ENCODE measurements at regions not wholly inside any gene's neighbourhood (a gene's known extent, or its start where the extent isn't known, plus 50 kb on each side); places are given as distances from the start of the nearest gene placed in this dataset.

- POLR2A ChIA-PET = no interaction called here
- Histone ChIP-seq H3K27me3 (ENCODE audit: control insufficient read depth, insufficient read depth, low read length) (no peaks in the 10 kb centered on the region), H3K4me3 (ENCODE audit: low read depth, low read length) (no peak overlapping the region), H3K36me3 (ENCODE audit: control insufficient read depth, insufficient read depth, low read length) (no peaks in the 10 kb centered on the region)
- TF ChIP-seq CTCF (IDR thresholded peaks at IDR 0.05; ENCODE audit: insufficient read depth, low read depth, low read length) = no peak
- CTCF ChIA-PET = interaction anchor here (0.8 kb wide), 1 partner anchor 28 kb away, joined by 3 read pairs; no protein-coding TSS in a partner anchor
- DNase-seq (ENCODE audit: low read depth) = no peak
Measured at GRCh38 chr1:67897270-67897949, 64.1 kb upstream of the GNG12 start.

GRCh38 chr1:67896826-67897225, 63.6 kb upstream of the GNG12 start:
- H3K4me3 ChIP-seq (ENCODE audit: low read depth, low read length) = no peak overlapping the region
- TF ChIP-seq CTCF (IDR thresholded peaks at IDR 0.05; ENCODE audit: insufficient read depth, low read depth, low read length) = no peak
- ChIA-PET CTCF (no interaction called here), POLR2A (no interaction called here)
- H3K27me3 ChIP-seq (ENCODE audit: control insufficient read depth, insufficient read depth, low read length) = no peaks in the 10 kb centered on the region
- no peaks in the 10 kb centered on the region for H3K36me3 ChIP-seq (ENCODE audit: control insufficient read depth, insufficient read depth, low read length)
- no peak for DNase-seq (ENCODE audit: low read depth)

GRCh38 chr1:67894981-67895735, 61.9 kb upstream of the GNG12 start:
- no peak for DNase-seq (ENCODE audit: low read depth)
- no peak for TF ChIP-seq CTCF (IDR thresholded peaks at IDR 0.05; ENCODE audit: insufficient read depth, low read depth, low read length)
- POLR2A ChIA-PET = no interaction called here
- CTCF ChIA-PET = no interaction called here
- Histone ChIP-seq H3K27me3 (ENCODE audit: control insufficient read depth, insufficient read depth, low read length) (no peaks in the 10 kb centered on the region), H3K36me3 (ENCODE audit: control insufficient read depth, insufficient read depth, low read length) (no peaks in the 10 kb centered on the region), H3K4me3 (ENCODE audit: low read depth, low read length) (no peak overlapping the region)

- no peak for TF ChIP-seq CTCF (IDR thresholded peaks at IDR 0.05; ENCODE audit: insufficient read depth, low read depth, low read length)
- no peak for DNase-seq (ENCODE audit: low read depth)
- Histone ChIP-seq H3K36me3 (ENCODE audit: control insufficient read depth, insufficient read depth, low read length) (no peaks in the 10 kb centered on the region), H3K4me3 (ENCODE audit: low read depth, low read length) (no peak overlapping the region), H3K27me3 (ENCODE audit: control insufficient read depth, insufficient read depth, low read length) (no peaks in the 10 kb centered on the region)
- ChIA-PET CTCF (no interaction called here), POLR2A (no interaction called here)
Measured at GRCh38 chr1:67893126-67893495, 59.8 kb upstream of the GNG12 start.

GRCh38 chr1:67892476-67893125, 59.3 kb upstream of the GNG12 start:
- Histone ChIP-seq H3K36me3 (ENCODE audit: control insufficient read depth, insufficient read depth, low read length) (no peaks in the 10 kb centered on the region), H3K4me3 (ENCODE audit: low read depth, low read length) (no peak overlapping the region), H3K27me3 (ENCODE audit: control insufficient read depth, insufficient read depth, low read length) (no peaks in the 10 kb centered on the region)
- no peak for DNase-seq (ENCODE audit: low read depth)
- ChIA-PET CTCF (no interaction called here), POLR2A (no interaction called here)
- no peak for TF ChIP-seq CTCF (IDR thresholded peaks at IDR 0.05; ENCODE audit: insufficient read depth, low read depth, low read length)

Data from BJ (cell line).